ENCODE measurements at regions not wholly inside any gene's neighbourhood (a gene's known extent, or its start where the extent isn't known, plus 50 kb on each side); places are given as distances from the start of the nearest gene placed in this dataset.

GRCh38 chr5:82910905-82911304, 166.3 kb downstream of the TMEM167A start:
- TF ChIP-seq CTCF (IDR thresholded peaks at IDR 0.05) (no peak), EZH2phosphoT487 (IDR thresholded peaks at IDR 0.05) (no peak)
